ENCODE measurements at regions not wholly inside any gene's neighbourhood (a gene's known extent, or its start where the extent isn't known, plus 50 kb on each side); places are given as distances from the start of the nearest gene placed in this dataset.
"Not testable (repeated sequence)": the region's sequence is repeated elsewhere in the genome, so short reads cannot be mapped to it uniquely, and the experiment has no call there.

- ATAC-seq; POLR2A ChIA-PET (ENCODE audit: unreplicated experiment); H4K20me1 ChIP-seq (ENCODE audit: low read length); H3K4me2 ChIP-seq (ENCODE audit: low read length); H3F3A ChIP-seq (ENCODE audit: low read length, unreplicated experiment); H3K27me3 ChIP-seq (ENCODE audit: low read length); H3K9ac ChIP-seq (ENCODE audit: low read length); H3K4me3 ChIP-seq (ENCODE audit: low read length); H3K9me3 ChIP-seq (ENCODE audit: low read length); H3K27ac ChIP-seq (ENCODE audit: low read length); H2AFZ ChIP-seq (ENCODE audit: low read length); H3K4me1 ChIP-seq (ENCODE audit: insufficient read depth, low read length); H3K36me3 ChIP-seq (ENCODE audit: low read depth, low read length); intact Hi-C loops (cut with micrococcal nuclease); H3K9me2 ChIP-seq (replicated peaks; ENCODE audit: low read length); DNase-seq; CTCF ChIA-PET; BruUV-seq (replicated peaks); H3K79me2 ChIP-seq (ENCODE audit: low read length): not testable (repeated sequence)
Observed at GRCh38 chr15:19995296-19995695, 546.3 kb downstream of the GOLGA6L6 start.

- Histone ChIP-seq H3K4me1 (ENCODE audit: insufficient read depth, low read length) (no peaks in the 10 kb centered on the region), H3K9me2 (replicated peaks; ENCODE audit: low read length) (no peaks in the 10 kb centered on the region), H3K79me2 (ENCODE audit: low read length) (no peaks in the 10 kb centered on the region), H3K4me2 (ENCODE audit: low read length) (no peak overlapping the region), H3K27ac (ENCODE audit: low read length) (no peak overlapping the region), H3K9me3 (ENCODE audit: low read length) (0 out of 2 replicates have a peak, but pooled peaks cover 3% of the 10 kb centered on the region), H3K36me3 (ENCODE audit: low read depth, low read length) (no peaks in the 10 kb centered on the region), H2AFZ (ENCODE audit: low read length) (no peak overlapping the region), H4K20me1 (ENCODE audit: low read length) (no peaks in the 10 kb centered on the region), H3K4me3 (ENCODE audit: low read length) (no peak overlapping the region), H3K27me3 (ENCODE audit: low read length) (no peaks in the 10 kb centered on the region), H3K9ac (ENCODE audit: low read length) (no peak overlapping the region), H3F3A (ENCODE audit: low read length, unreplicated experiment) (no peaks in the 10 kb centered on the region)
- intact Hi-C loops (cut with micrococcal nuclease), result no loop called here
- no peak for DNase-seq
- POLR2A ChIA-PET (ENCODE audit: unreplicated experiment), result no interaction called here
- no peak for ATAC-seq
- CTCF ChIA-PET, result no interaction called here
- no TSS peak for BruUV-seq (replicated peaks)
- TF ChIP-seq CTCF (conservative IDR thresholded peaks at IDR 0.05; ENCODE audit: low read depth, low read length), result no peak
- no peak for TF ChIP-seq EZH2 (IDR thresholded peaks at IDR 0.05; ENCODE audit: low read length, unreplicated experiment)
- TF ChIP-seq EZH2phosphoT487 (IDR thresholded peaks at IDR 0.05; ENCODE audit: borderline replicate concordance, low read length), result no peak
Observed at GRCh38 chr15:19992428-19992827, 549.2 kb downstream of the GOLGA6L6 start.

- no peak for TF ChIP-seq EZH2 (IDR thresholded peaks at IDR 0.05; ENCODE audit: low read length, unreplicated experiment)
- TF ChIP-seq CTCF (conservative IDR thresholded peaks at IDR 0.05; ENCODE audit: low read depth, low read length), result no peak
- no peak for TF ChIP-seq EZH2phosphoT487 (IDR thresholded peaks at IDR 0.05; ENCODE audit: borderline replicate concordance, low read length)
- H3K9me3 ChIP-seq (ENCODE audit: low read length), result peaks cover 5% of the 10 kb centered on the region; the same call in 1 of the 2 replicates
- ChIA-PET POLR2A (ENCODE audit: unreplicated experiment) (no interaction called here), CTCF (no interaction called here)
- H3K4me1 ChIP-seq (ENCODE audit: insufficient read depth, low read length), result no peaks in the 10 kb centered on the region
- no peaks in the 10 kb centered on the region for H3K9me2 ChIP-seq (replicated peaks; ENCODE audit: low read length)
- H3K9ac ChIP-seq (ENCODE audit: low read length), result no peak overlapping the region
- H3F3A ChIP-seq (ENCODE audit: low read length, unreplicated experiment), result no peaks in the 10 kb centered on the region
- no peaks in the 10 kb centered on the region for H3K79me2 ChIP-seq (ENCODE audit: low read length)
- H3K4me3 ChIP-seq (ENCODE audit: low read length), result no peak overlapping the region
- no peaks in the 10 kb centered on the region for H4K20me1 ChIP-seq (ENCODE audit: low read length)
- H3K27ac ChIP-seq (ENCODE audit: low read length), result no peak overlapping the region
- ATAC-seq (no peak), DNase-seq (no peak)
- no peaks in the 10 kb centered on the region for H3K36me3 ChIP-seq (ENCODE audit: low read depth, low read length)
- H3K4me2 ChIP-seq (ENCODE audit: low read length), result no peak overlapping the region
- H2AFZ ChIP-seq (ENCODE audit: low read length), result no peak overlapping the region
- intact Hi-C loops (cut with micrococcal nuclease), result no loop called here
- H3K27me3 ChIP-seq (ENCODE audit: low read length), result no peaks in the 10 kb centered on the region
- no TSS peak for BruUV-seq (replicated peaks)
Observed at GRCh38 chr15:19988094-19988660, 553.4 kb downstream of the GOLGA6L6 start.
